HG03520 (cell line): ENCODE measurements at regions not wholly inside any gene's neighbourhood (a gene's known extent, or its start where the extent isn't known, plus 50 kb on each side); places are given as distances from the start of the nearest gene placed in this dataset.
A peak's percentile ranks its signal among the peaks of the same experiment; 100 is the strongest.
"Not testable (repeated sequence)": the region's sequence is repeated elsewhere in the genome, so short reads cannot be mapped to it uniquely, and the experiment has no call there.

Experiments used
- ATAC-seq: cut with Tn5 transposase; IDR thresholded peaks from one replicate; pipeline ENCODE4 v1.9.1; 2021; ENCODE audit warnings: mild to moderate bottlenecking, moderate library complexity; ENCODE audit not compliant: unreplicated experiment

DNA sequence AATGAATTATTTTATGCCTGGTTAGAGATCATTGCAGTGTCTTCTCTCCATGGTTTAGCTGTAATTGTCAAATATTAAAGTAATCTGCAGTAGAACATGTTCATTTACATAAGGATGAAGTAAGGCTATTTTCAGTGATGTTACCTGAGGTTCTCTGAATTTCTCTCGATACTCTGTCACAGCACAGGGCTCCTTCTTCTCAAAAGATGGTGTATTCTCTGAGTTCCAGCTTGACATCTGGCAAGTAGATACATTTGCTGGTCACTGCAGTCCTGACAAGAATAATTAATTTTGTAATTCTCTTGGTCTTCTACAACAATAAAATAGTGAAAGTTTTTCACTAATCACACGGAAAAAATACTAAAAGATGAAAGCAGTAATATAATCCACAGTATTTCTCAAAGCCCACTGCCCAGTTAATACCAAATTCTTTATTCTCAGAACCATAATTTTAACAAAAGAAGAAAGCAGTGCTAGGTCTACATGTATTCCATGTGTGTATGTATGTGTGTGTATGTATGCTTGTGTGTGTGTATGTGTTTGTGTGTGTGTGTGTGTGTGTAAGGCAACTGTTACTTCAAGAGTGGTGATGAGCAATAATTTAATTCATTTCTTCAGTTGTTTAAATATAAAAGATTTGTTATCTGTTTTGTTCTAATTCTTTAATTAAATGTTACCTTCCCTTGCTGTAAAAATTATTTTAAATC is 1165.5 kb upstream of the SLC39A10 start:
- ATAC-seq = no peak

DNA sequence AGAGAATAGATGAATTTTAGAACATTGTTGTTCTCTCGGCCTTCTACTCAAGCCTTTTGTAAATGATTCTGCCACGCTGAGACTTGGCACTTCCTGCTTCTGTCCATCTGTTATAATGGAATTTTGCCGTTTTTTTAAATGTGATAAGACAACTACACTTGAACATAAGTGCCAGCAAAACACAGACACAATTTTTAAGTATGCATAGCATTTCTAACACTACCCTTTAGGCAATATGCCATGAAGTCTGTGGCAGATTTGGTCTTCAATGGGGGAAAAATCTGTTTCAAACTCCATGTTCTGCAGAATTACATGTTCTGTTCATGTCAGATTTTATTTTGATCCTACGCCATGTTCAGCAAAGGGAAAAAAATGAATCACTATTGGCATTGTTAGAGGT is 1170.7 kb upstream of the SLC39A10 start:
- ATAC-seq = no peak

DNA sequence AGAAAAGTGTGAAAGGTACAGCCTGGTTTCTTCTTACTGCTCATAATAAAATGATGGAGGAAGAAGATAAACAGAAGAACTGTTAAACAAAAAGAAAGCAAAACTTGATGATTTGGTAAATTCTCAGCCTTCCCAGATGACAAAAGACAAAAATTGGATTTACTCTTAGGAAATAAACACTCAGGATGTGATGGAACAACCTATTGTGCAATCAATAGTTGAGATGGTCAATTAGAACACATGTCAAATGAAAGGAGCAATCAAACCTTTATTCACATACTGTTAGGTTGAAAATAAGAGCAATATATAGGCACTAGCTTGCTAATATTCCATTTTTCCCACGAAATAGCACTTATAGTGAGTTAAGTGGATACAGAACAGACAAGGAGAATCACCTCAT is 1174.0 kb upstream of the SLC39A10 start:
- no peak for ATAC-seq

DNA sequence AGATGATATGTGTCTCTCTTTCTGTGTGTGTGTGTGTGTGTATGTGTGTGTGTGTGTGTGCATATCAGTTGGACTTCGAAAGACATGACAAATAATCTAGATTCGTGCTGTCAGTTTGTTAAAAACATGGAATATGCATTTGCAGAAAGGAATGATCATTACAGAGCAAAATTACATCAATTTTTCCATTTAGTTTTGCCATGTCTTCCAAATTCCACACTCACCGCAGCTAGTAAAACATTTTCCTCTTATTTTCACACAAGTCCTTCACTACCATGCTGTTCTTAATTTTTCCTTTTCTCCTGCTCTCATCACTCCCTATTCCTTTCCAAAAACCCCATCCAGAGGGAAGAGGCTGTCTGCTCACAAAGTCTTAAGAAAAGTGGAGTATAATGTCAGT is 1191.4 kb upstream of the SLC39A10 start:
- no peak for ATAC-seq

DNA sequence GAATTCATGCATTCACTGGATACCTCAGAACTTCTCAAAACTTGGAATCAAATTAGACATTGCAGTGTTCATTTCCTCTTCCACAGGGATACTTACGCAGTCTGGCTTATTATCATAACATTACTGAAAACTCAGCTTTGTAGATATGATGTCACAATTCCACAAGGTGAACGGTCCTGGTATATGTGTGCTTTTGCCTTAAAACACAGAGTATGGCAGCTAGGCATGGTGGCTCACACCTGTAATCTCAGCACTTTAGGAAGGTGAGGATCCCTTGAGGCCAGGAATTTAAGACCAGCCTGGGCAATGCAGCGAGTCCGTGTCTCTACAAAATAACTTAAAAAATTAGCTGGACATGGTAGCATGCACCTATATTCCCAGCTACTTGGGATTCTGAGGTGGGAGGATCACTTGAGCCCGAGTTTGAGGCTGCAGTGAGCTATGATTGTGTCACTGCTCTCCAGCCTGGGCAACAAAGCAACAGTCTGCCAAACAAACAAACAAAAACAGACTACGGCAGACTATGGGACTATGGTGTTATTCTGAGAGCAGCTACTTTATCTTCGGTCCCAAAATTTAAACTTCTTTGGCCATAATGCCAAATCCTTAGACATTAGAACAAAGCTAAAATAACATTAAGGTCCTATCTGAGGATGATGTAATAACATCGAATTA is 1191.9 kb upstream of the SLC39A10 start:
- no peak for ATAC-seq

DNA sequence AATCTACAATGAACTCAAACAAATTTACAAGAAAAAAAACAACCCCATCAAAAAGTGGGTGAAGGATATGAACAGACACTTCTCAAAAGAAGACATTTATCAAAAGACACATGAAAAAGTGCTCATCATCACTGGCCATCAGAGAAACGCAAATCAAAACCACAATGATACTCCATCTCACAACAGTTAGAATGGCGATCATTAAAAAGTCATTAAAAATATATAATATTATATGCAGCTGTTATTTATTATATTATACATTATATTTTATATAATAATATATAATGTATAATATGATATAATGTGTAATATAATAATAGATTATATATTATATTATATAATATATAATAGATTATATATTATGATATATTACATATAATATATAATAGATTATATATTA is 1194.1 kb upstream of the SLC39A10 start:
- not testable (repeated sequence) for ATAC-seq

DNA sequence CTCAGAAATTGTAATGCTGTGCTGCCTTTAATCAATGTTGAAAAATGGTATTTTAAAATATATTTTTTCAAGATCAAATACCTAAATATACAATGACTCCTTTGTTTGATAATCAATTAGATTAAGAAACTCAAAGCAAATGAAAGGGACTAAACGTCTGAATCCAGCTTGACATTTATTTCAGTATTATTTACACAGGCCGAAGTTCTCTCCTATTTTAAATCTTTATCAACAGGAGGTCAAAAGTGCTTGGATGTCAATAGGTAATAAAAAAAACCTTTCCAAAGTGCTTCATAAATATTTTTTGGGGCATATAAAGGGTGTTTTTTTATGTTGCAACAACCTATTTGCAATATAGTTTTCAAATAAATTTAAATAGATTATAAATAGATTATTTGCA is 1201.7 kb upstream of the SLC39A10 start:
- ATAC-seq = no peak

DNA sequence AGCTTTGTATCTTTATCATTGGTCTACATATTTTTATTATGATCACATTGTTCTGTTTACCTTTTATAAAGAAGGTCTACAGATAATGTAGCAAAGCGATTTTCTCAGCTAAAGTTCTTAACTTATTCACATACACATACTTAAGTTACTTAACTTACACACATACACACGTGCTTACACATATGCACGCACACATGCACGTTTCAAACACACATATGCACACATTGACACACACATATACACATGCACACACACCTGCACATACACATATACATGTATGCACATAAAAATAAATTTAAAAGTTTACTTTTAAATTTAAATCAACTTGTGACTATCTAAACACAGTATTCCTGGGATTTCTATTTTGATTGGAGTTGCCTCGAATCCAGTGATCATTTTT is 1204.5 kb upstream of the SLC39A10 start:
- no peak for ATAC-seq

DNA sequence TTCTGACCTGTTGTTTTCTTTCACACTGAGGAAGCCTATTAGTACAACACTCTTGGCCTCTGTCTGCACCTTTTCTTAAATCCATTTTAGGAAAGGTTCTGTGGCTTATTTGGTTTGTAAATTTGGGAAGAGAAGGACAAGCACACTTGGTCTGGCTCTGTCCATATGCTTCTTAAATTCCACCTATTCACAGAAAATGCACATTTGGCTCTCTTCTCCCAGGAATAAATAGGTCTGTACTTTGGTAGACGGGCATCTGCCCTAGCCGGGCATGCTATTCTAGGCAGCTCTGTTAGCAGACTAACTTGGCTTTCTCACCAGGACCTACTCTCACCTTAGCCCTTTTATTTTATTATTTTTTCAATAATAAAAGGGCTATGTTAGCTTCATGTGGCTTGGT is 1211.8 kb upstream of the SLC39A10 start:
- no peak for ATAC-seq

DNA sequence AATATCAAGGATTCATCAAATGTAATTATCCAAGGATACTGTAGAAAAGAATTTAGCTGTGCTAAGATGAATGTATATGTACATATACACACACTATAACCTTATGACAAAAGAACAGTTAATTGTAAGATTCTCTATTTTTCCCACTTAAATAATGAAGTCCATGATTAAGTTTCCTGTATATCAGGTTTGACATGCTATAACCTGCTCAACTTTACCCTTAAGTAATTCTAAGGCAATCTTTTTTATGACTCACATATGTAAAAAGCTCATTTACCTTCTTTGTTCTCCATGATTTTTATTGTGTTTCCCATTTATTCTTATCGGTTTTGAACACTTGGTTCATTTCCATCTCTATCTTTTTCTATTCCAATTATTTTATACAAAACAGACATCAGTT is 1213.1 kb upstream of the SLC39A10 start:
- ATAC-seq = no peak

DNA sequence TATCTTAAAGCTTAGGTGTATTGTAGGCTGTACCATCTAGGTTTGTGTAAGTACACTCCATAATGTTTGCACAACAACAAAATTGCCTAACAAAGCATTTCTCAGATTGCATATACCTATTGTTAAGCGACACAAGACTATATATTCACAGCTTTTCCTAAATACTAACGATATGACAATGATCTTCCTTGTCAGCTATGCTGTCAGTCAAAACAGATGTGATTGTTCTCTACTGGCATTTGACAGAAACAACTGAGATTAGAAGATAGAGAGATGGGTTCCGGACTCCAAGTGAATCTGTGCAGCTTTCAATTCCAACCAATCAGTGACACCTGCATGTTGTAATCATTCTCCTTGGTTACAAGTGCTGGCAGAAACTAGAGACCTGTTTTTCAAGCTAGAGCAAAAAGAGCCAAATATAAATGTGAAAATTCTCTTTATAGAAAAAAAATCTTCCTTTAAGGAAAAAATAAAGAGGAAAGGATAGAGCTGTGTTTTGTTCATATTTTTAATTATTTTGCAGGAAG is 1232.3 kb upstream of the SLC39A10 start:
- no peak for ATAC-seq

DNA sequence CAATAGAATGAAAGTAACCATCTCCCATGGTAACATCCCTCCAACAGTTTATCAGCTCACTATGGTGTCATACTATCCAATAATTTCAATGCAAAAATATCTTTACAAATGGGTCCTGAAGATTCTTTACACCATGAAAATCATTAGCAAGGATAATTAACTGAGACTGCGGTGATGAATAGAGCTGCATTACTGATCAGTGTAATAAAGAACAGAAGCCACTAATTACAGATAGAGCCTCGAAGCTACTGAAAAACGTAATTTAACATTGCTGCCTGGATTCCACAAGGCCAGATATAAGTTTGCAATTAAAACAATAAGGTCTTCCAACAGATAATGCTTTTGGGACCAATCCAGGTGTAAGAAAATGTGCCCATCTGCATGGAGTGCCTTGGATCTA is 1245.8 kb upstream of the SLC39A10 start:
- ATAC-seq = no peak

DNA sequence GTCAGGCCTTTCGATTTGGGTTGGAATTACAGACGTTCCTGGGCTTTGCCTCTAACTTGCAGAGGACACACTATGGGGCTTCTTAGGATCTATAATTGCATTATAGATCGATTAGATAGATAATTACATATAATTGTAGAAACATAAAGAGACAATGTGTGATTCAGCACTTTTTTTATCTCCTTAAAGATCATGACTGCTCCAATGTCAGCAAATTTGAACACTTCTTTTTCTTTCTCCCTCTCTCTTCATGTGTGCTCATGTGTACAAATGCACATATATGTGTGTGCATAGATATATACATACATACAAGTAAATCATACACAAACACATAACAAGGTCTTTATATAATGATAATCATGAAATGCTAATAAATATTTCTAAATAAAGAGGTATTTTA is 1261.2 kb upstream of the SLC39A10 start:
- no peak for ATAC-seq

DNA sequence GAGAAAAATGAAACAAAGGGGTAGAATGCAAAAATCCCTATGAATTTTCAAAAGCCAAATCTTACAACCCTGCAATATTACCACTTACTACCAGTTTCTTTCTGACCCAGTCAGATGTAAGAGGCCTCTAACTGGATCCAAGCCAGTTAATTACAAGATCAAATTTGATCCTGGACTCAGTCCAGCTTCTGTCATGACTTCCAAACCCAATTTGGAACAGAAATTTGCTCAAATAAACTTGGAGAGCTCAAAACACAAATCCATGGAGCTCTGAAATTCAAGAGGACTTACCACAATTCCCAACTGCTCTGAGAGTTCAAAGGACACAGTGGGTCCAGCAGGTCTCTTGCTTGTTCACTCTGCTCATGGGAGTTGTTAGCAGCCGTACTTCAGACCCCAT is 1271.7 kb upstream of the SLC39A10 start:
- no peak for ATAC-seq

DNA sequence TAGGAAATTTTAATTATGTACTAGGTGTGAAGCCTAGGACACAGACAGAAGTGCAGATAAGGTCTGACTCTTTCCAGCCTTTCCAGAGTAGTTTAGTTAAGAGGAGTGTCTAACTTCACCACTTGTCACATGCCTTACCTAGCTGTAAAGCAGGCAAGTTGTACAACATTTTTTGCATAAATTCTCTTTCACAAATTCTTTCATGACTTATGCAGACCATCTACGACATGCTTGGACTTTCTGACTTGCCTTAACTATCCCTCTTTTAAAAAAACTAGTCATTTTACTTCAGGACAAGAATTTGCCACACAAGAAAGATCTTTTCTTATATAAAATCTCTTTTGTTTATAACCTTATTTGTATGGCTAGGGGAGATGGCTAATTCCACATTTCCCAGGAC is 1273.6 kb upstream of the SLC39A10 start:
- ATAC-seq = no peak

DNA sequence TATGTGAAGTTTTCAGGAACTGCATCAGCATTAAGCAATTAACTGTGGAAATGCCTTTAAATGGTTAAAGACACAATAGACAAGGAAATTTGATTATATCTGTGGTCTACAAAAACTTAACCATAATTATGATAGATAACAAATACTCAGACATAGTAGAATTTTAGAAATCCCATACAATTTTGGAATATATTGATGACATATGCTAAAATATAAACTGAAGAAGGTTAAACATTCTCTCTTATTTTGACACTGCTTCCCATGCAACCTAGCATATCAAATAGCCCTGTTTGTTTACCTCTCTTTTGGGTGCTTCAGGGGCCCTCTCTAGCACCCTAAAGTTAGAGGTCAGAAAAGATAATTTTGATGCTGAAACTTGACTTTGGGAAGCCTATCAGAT is 1274.8 kb upstream of the SLC39A10 start:
- no peak for ATAC-seq

DNA sequence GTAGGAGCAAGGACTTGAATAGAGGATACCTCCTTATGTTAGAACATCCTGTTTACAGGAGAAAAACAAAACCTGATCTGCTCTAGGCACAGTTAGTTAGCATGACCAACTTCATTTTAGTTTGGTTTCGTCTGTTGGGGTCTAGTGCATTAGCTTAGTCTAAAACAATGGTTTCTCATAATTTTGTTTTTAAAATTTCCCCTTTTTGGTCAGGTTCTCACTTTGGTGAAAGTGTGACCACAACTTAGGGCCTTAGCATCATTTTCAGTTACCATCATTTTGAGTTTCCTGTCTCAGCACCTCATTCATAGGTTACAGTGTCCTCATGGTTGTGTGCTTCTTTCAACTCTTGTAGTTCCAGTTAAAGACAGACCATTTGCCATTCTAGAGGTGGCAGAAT is 1277.0 kb upstream of the SLC39A10 start:
- peak; percentile 84 for ATAC-seq

DNA sequence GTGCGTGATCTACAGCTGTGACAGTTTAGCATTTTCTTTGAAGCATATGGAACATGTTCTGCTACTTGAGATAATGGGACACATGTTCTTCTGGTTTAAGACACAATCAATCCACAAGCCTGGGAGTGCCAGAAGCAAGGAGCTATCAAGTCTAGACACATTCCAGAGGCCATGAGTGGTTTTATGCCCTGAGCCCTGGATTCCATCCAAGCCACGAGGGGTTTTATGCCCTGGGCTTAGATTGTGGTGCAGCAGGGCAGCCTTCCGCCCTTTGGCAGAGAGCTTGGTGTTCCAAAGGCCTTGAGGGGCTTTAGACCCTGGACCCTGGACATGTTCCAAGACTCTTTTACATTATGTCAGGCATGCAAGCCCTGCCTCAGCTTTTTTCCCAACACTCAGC is 1289.6 kb upstream of the SLC39A10 start:
- ATAC-seq = not testable (repeated sequence)

DNA sequence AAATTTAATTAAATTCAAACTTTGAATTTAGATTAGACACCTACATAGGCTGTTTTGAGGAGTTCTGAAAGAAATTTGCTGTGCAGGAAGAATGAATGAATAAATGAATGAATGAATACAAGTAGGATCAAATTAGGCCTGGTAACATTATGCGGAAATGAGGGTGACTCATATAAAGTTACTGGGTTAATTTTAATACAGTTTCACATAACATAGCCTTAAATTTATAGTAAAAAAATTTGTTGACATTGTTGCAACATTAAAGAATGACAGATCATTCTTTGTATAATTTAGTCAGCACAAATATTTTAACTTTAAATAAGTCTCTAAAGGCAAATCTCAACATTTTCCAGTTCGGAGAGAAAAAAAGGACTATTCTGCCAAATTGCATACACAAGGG is 1293.1 kb upstream of the SLC39A10 start:
- ATAC-seq = no peak

DNA sequence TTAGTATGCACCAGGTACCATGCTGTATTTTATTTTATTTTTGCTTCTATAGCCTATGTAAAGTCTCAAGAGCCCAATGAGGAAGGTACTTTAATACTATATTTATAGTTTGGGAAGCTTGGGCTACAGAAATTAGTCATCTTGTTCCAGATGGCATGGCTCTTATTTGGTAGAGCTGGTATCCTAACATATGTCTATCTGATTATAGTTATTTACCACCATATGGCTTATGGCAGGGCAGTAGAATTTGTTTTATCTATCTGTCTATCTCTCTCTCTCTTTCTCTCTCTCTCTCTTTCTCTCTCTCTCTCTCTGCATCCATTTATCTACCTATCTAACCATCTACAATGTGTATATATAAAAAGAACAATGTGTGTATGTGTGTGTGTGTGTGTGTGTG is 1293.7 kb upstream of the SLC39A10 start:
- ATAC-seq = no peak

DNA sequence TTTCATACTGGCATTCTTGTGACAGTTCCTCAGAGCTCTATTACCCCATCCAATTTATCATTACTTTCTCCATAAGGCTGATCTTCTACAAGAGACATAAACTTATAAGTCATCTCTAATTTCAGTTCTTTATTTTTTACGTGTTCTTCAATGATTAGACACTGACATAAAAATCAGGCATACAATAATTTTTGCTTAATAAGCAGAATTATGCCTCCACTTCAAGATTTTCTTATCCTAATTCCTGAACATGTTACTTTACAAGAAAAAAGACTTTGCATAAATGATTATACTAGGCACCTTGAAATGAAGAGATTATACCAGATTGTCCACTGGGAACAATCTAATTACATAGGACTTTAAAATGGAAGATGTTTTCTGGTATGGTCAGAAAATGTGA is 1304.5 kb upstream of the SLC39A10 start:
- no peak for ATAC-seq

DNA sequence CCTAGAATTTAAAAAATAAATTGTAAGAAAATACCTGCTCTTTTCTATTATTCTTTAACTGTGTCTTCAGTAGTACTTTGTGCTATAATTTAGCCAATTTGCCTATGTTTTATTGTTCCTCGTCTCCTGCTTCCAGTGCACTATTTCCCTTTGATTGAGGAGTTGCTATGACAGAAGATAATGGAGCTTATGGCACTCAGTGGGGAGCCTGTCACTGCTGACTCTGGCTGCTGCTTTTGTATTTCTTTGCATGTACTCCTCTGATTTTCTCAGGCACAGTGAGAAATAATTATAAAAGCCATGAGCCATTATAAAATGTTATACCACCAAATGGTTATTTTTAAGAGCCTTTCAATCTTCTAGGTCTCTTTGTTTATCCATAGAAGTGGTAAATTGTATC is 1310.8 kb upstream of the SLC39A10 start:
- ATAC-seq = no peak

DNA sequence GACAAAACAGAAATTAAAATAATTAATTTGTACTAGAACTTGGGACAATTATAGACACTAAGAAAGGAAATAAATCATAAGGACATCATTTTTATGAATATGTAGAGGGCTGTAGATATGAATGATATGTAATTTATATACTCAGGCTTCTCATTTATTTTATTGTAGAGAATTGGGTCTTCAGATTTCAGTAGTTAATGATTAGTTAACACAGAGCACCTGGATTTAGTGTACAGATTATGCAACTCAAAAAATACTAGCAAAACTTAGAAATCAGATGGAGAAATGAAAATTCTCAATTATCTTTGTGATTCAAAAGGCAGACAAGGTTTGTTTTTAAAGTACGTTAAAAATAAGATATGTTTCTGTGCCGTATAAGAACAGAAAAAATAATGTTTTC is 1311.7 kb upstream of the SLC39A10 start:
- no peak for ATAC-seq
